PFSK-1 (cell line): ENCODE measurements at regions not wholly inside any gene's neighbourhood (a gene's known extent, or its start where the extent isn't known, plus 50 kb on each side); places are given as distances from the start of the nearest gene placed in this dataset.

Experiments
- FOXP2 ChIP-seq: optimal IDR thresholded peaks from 2 replicates; pipeline ENCODE3; 2011; ENCODE audit warnings: borderline replicate concordance, control low read depth, inconsistent platforms; ENCODE audit not compliant: insufficient read depth; ENCODE audit errors: extremely low read length, extremely low read depth
- POLR2AphosphoS5 ChIP-seq: IDR thresholded peaks from 2 replicates; pipeline ENCODE4 v1.6.1; 2012; ENCODE audit warnings: low read depth, mild to moderate bottlenecking, control low read depth, low read length, moderate library complexity
- SIN3A ChIP-seq: IDR thresholded peaks from 2 replicates; pipeline ENCODE4 v1.6.1; 2012; ENCODE audit warnings: mild to moderate bottlenecking, low read length, moderate library complexity, borderline replicate concordance; ENCODE audit not compliant: insufficient read depth
- TAF1 ChIP-seq: IDR thresholded peaks from 2 replicates; pipeline ENCODE4 v1.6.1; 2012; ENCODE audit warnings: low read length, control low read depth, borderline replicate concordance; ENCODE audit not compliant: insufficient read depth
- TF ChIP-seq, protein P1 (sequence below), 2 experiments: IDR thresholded peaks; 2 replicates each; pipeline versions ENCODE4 v1.6.1 to v1.8.0; 2011 to 2012; ENCODE audit warnings: low read depth in 2 of 2, low read length in 2 of 2, control low read depth in 1 of 2, inconsistent platforms in 1 of 2, mild to moderate bottlenecking in 1 of 2, moderate library complexity in 1 of 2; ENCODE audit not compliant: insufficient read depth in 1 of 2

DNA sequence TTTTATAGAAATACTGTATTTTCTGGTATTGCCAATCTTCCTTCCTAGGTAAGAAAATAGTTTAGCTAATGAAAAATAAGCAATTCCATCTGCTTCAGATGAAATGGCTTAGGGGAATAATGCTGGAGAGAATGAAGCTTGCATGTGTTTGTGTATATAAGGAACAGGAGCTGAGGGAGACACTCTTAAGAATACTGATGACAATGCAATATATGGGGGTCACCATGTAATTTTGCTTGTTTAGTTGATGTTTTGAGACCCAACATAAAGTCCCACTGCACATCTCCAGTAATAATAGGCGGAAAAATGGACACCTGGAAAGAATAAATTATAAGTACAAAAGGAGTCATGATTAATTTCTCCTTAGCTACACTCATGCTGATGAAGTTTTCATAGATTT lies 110.8 kb upstream of the BRINP3 start:
- TF ChIP-seq SIN3A (no peak), FOXP2 (no peak), POLR2AphosphoS5 (no peak), TAF1 (no peak)
- TF ChIP-seq, protein P1, sequence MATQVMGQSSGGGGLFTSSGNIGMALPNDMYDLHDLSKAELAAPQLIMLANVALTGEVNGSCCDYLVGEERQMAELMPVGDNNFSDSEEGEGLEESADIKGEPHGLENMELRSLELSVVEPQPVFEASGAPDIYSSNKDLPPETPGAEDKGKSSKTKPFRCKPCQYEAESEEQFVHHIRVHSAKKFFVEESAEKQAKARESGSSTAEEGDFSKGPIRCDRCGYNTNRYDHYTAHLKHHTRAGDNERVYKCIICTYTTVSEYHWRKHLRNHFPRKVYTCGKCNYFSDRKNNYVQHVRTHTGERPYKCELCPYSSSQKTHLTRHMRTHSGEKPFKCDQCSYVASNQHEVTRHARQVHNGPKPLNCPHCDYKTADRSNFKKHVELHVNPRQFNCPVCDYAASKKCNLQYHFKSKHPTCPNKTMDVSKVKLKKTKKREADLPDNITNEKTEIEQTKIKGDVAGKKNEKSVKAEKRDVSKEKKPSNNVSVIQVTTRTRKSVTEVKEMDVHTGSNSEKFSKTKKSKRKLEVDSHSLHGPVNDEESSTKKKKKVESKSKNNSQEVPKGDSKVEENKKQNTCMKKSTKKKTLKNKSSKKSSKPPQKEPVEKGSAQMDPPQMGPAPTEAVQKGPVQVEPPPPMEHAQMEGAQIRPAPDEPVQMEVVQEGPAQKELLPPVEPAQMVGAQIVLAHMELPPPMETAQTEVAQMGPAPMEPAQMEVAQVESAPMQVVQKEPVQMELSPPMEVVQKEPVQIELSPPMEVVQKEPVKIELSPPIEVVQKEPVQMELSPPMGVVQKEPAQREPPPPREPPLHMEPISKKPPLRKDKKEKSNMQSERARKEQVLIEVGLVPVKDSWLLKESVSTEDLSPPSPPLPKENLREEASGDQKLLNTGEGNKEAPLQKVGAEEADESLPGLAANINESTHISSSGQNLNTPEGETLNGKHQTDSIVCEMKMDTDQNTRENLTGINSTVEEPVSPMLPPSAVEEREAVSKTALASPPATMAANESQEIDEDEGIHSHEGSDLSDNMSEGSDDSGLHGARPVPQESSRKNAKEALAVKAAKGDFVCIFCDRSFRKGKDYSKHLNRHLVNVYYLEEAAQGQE (IDR thresholded peaks at IDR 0.05; ENCODE audit: insufficient read depth in 1 of 2, low read depth in 2 of 2, low read length in 2 of 2): no peak

DNA sequence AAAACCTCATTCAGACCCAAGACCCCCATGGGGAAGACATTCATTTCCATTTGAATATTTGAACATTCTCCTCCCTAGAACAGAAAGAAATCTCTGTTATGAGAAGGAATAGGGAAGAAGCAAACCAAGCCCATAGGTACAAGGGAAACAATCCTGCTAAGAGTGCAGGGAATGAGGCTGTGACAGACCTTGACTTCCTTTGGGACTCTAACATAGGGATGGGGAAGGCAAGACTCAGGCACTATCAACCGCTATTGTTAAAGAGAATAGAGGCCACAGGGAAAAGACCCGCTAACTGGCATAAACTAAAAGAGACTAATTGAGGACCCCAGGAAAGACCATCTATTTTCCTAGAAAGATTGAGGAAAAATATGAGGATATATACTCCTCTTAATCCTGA lies 117.8 kb upstream of the BRINP3 start:
- no peak for TF ChIP-seq POLR2AphosphoS5
- no peak for TF ChIP-seq TAF1
- TF ChIP-seq, protein P1 (IDR thresholded peaks at IDR 0.05; ENCODE audit: insufficient read depth in 1 of 2, low read depth in 2 of 2, low read length in 2 of 2): no peak
- no peak for TF ChIP-seq FOXP2

DNA sequence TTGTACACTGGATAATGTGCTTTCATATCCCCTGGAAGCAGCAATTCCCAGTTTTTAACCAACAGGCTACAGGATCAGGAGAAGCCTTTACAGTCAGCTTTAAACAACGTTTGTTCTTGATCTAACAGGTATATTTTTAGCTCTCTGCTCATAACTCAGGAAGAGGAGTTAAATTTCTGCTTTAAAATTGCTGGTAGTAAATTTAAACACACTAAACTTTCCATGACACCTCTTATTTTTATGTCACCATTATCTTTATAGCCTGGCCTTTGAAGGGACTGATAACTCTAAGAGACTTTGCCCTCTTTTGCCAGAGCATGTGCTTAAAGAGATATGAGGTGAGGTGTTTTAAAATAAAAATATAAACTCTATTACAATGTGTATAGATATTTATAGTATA lies 119.6 kb upstream of the BRINP3 start:
- TF ChIP-seq TAF1: no peak
- no peak for TF ChIP-seq POLR2AphosphoS5
- no peak for TF ChIP-seq SIN3A
- TF ChIP-seq, protein P1 (IDR thresholded peaks at IDR 0.05; ENCODE audit: insufficient read depth in 1 of 2, low read depth in 2 of 2, low read length in 2 of 2): no peak
- no peak for TF ChIP-seq FOXP2

DNA sequence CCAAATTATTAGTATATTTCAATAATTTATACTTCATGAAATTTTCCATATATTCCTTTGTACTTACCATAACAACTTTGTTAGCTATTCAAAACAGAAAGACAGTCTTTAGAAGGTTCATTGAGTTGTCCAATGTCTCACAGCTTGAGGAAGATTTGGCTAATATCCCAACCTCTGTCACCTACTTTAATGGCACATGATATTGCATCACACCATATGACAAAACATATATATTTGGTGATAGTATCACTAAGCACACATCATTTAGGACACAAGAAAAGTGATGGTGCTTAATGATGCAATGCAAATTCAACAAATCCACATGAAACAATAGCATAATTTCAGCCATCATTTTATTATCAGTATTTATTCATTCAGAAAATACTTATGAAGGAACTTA lies 122.0 kb upstream of the BRINP3 start:
- TF ChIP-seq SIN3A (no peak), FOXP2 (no peak), TAF1 (no peak), POLR2AphosphoS5 (no peak)
- TF ChIP-seq, protein P1 (IDR thresholded peaks at IDR 0.05; ENCODE audit: insufficient read depth in 1 of 2, low read depth in 2 of 2, low read length in 2 of 2): no peak

DNA sequence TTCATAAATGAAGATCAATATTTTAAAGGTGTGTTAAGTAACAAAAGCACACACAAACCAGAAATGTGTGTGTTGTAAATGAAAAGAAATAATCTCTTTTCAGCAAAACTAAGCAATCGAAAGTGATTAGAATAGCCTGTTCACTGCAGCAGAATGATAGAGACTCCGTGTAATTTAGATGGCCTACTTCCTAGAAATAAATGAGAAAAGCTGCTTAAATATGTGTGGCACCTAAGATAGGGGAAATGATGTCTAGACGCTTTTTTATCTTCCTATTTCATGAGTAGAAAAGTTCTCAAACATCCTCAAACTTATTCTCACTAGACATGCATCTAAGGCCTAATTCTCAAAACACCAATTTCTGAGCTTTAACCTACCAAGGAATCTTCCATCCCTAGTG lies 124.7 kb upstream of the BRINP3 start:
- TF ChIP-seq, protein P1 (IDR thresholded peaks at IDR 0.05; ENCODE audit: insufficient read depth in 1 of 2, low read depth in 2 of 2, low read length in 2 of 2): no peak
- TF ChIP-seq TAF1 (no peak), SIN3A (no peak), POLR2AphosphoS5 (no peak), FOXP2 (no peak)
